Uterus (tissue), 3 donors: ENCODE measurements at regions not wholly inside any gene's neighbourhood (a gene's known extent, or its start where the extent isn't known, plus 50 kb on each side); places are given as distances from the start of the nearest gene placed in this dataset.

ENCODE experiments used
- DNase-seq, 2 donors: peaks; one replicate each; pipeline ENCODE4 v3.0.0-alpha.2; 2019 to 2020
- H3K27ac ChIP-seq, 2 donors: fragments of 200-600 bp; sonication (generic); 1 replicate in 1 of 2; 2 replicates in 1 of 2; pipeline ENCODE4 v1.5.1; 2016 to 2018
- H3K27me3 ChIP-seq, 2 donors: fragments of 200-600 bp; sonication (generic); one replicate each; pipeline ENCODE4 v1.5.1; 2018 to 2019; ENCODE audit warnings: control low read depth in 1 of 2
- H3K36me3 ChIP-seq, 2 donors: fragments of 200-600 bp; sonication (generic); one replicate each; pipeline ENCODE4 v1.5.1; 2019; ENCODE audit warnings: control low read depth in 1 of 2
- H3K4me1 ChIP-seq, 2 donors: fragments of 200-600 bp; sonication (generic); one replicate each; pipeline ENCODE4 v1.5.1; 2018 to 2019; ENCODE audit warnings: control low read depth in 1 of 2
- H3K4me3 ChIP-seq, 2 donors: fragments of 200-600 bp; sonication (generic); 1 replicate in 1 of 2; 2 replicates in 1 of 2; pipeline ENCODE4 v1.5.1; 2018 to 2019; ENCODE audit warnings: mild to moderate bottlenecking in 1 of 2
- H3K9me3 ChIP-seq, 2 donors: fragments of 200-600 bp; sonication (generic); one replicate each; pipeline ENCODE4 v1.5.1; 2019; ENCODE audit warnings: control low read depth in 1 of 2
- POLR2A ChIP-seq, 2 donors: fragments of 450-650 bp; IDR thresholded peaks; one replicate each; pipeline ENCODE4 v1.6.1; 2016; ENCODE audit warnings: antibody characterized with exemption in 2 of 2, mild to moderate bottlenecking in 1 of 2, moderate library complexity in 1 of 2
- intact Hi-C: fragments of 100-400 bp; cut with DNase I; formaldehyde crosslinking; loops from one replicate; pipeline ENCODE4 v1.15.1; 2023; ENCODE audit warnings: low total_unique reads
- TF ChIP-seq, protein P1 (sequence below), 4 experiments: fragments of 200-600 bp in 2 of 4; fragments of 450-650 bp in 2 of 4; sonication (generic) in 2 of 4; IDR thresholded peaks; one replicate each; pipeline ENCODE4 v1.5.1; 2016 to 2019; ENCODE audit warnings: antibody characterized with exemption in 4 of 4, mild to moderate bottlenecking in 2 of 4, moderate library complexity in 1 of 4
- donor health status: DM: yes; HTN: yes; CAD: no.

DNA sequence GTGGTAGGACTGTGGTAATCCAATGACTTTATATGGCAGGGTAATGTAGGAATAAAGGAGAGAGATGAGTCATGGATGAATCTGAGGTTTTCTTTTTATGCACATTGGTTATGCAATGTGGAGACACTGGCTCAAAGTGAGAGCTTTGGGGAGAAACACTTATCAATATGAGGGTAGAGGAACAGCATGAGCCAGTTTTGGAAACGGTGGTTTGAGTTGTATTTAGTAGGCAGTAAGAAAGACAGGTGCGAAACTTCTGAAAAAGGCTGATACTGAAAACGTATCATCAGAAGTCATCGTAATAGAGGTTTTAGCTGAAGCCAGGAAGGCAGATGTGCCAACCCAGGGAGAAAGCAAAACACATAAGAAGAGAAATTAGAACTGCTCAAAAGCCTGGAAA, 854.8 kb upstream of the SEL1L start:
- Histone ChIP-seq H3K4me3 (no peak overlapping the region), H3K27me3 (no peaks in the 10 kb centered on the region), H3K36me3 (no peaks in the 10 kb centered on the region), H3K4me1 (no peaks in the 10 kb centered on the region), H3K9me3 (no peaks in the 10 kb centered on the region), H3K27ac (no peak overlapping the region)
- no peak for DNase-seq
- intact Hi-C loops, result no loop called here
- TF ChIP-seq, protein P1, sequence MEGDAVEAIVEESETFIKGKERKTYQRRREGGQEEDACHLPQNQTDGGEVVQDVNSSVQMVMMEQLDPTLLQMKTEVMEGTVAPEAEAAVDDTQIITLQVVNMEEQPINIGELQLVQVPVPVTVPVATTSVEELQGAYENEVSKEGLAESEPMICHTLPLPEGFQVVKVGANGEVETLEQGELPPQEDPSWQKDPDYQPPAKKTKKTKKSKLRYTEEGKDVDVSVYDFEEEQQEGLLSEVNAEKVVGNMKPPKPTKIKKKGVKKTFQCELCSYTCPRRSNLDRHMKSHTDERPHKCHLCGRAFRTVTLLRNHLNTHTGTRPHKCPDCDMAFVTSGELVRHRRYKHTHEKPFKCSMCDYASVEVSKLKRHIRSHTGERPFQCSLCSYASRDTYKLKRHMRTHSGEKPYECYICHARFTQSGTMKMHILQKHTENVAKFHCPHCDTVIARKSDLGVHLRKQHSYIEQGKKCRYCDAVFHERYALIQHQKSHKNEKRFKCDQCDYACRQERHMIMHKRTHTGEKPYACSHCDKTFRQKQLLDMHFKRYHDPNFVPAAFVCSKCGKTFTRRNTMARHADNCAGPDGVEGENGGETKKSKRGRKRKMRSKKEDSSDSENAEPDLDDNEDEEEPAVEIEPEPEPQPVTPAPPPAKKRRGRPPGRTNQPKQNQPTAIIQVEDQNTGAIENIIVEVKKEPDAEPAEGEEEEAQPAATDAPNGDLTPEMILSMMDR (IDR thresholded peaks at IDR 0.05), result no peak
- no peak for TF ChIP-seq POLR2A (IDR thresholded peaks at IDR 0.05)

DNA sequence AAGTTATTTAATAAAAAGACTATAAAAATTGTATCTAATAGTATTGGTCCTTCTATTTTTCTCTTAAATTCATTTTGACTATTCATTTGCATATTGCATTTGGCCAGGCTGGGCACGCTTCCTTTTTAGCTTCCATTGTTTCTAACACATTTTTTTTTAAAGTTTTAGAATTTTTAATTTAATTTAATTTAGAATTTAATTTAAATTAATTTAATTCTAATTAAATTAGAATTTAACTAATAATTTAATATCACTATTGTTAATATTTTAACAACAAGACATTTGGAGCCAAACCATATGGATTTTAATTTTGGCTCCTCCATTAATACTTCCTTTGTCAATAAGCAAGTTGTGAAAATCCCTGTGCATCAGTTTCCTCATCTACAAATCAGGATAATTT, 856.9 kb upstream of the SEL1L start:
- no peak for DNase-seq
- H3K27me3 ChIP-seq, result no peaks in the 10 kb centered on the region
- H3K4me1 ChIP-seq, result no peaks in the 10 kb centered on the region
- TF ChIP-seq, protein P1 (IDR thresholded peaks at IDR 0.05), result no peak
- TF ChIP-seq POLR2A (IDR thresholded peaks at IDR 0.05), result no peak
- H3K36me3 ChIP-seq, result no peaks in the 10 kb centered on the region
- H3K27ac ChIP-seq, result no peak overlapping the region
- no peaks in the 10 kb centered on the region for H3K9me3 ChIP-seq
- intact Hi-C loops, result no loop called here
- H3K4me3 ChIP-seq, result no peak overlapping the region

DNA sequence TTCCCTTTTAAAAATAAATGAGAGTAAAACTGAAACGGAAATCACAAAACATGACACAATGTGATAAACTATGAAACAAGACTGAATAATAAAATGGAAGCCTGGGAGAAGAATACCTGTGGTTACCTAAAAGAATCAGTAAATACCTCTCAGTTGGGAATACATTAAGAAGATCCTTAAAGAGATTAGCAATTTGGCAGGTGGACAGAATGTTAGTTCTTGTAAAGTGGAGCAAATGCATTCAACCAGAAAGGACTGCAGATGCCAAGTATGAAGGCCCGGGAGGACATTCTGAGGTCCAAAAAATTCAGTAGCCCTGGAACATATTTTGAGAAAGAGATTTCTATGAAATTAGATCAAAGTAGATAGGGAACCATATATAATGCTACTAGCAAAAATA, 861.3 kb upstream of the SEL1L start:
- no peaks in the 10 kb centered on the region for H3K9me3 ChIP-seq
- H3K36me3 ChIP-seq, result no peaks in the 10 kb centered on the region
- DNase-seq, result no peak
- H3K4me1 ChIP-seq, result no peaks in the 10 kb centered on the region
- no peak overlapping the region for H3K4me3 ChIP-seq
- no peak for TF ChIP-seq POLR2A (IDR thresholded peaks at IDR 0.05)
- TF ChIP-seq, protein P1 (IDR thresholded peaks at IDR 0.05), result no peak
- intact Hi-C loops, result no loop called here
- H3K27me3 ChIP-seq, result no peaks in the 10 kb centered on the region
- no peak overlapping the region for H3K27ac ChIP-seq

DNA sequence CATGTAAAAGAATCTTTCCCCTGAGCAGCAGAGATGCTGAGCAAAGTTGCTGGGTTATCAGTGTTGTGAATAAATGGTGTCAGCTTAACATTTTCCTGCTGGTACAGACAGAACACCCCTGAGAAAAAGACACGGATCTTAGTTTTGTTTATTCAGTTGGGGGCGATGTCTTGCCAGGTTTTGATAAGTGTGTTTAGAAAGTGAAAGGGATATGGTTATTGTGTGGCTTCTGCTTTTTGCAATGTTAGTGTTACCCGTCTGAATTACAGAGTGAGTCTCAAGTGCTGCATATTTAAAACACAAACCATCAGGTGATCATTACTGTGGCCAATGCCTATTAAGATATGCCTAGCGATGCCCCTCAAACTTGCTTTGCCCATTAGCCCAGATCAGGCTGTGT, 864.6 kb upstream of the SEL1L start:
- H3K36me3 ChIP-seq, result no peaks in the 10 kb centered on the region
- no peaks in the 10 kb centered on the region for H3K9me3 ChIP-seq
- H3K27me3 ChIP-seq, result no peaks in the 10 kb centered on the region
- H3K27ac ChIP-seq, result no peak overlapping the region
- TF ChIP-seq POLR2A (IDR thresholded peaks at IDR 0.05), result no peak
- TF ChIP-seq, protein P1 (IDR thresholded peaks at IDR 0.05), result no peak
- no peak for DNase-seq
- intact Hi-C loops, result no loop called here
- no peaks in the 10 kb centered on the region for H3K4me1 ChIP-seq
- no peak overlapping the region for H3K4me3 ChIP-seq

DNA sequence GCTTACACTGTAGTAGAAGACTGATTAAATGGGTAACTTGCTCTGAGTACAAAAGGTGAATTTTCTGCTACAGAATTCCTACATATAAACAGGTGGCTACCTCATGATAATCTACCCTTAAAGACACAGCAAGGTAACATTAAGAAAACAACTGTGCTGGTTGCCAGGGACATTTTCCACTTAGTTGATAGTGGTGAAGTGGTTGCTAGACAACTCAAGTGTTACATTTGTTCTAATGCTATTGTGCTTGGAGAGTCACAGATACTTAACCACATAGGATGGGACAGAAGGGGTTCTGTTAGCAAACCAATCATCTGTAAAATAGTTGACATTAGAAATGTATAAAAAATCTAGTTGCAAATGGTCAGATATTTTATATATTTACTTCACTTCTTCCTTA, 870.3 kb upstream of the SEL1L start:
- no peak overlapping the region for H3K4me3 ChIP-seq
- H3K36me3 ChIP-seq, result no peaks in the 10 kb centered on the region
- H3K27me3 ChIP-seq, result no peaks in the 10 kb centered on the region
- H3K9me3 ChIP-seq, result no peaks in the 10 kb centered on the region
- no peak for TF ChIP-seq POLR2A (IDR thresholded peaks at IDR 0.05)
- TF ChIP-seq, protein P1 (IDR thresholded peaks at IDR 0.05), result no peak
- DNase-seq, result no peak
- H3K27ac ChIP-seq, result no peak overlapping the region
- H3K4me1 ChIP-seq, result no peaks in the 10 kb centered on the region
- intact Hi-C loops, result no loop called here
